ENCODE measurements at regions not wholly inside any gene's neighbourhood (a gene's known extent, or its start where the extent isn't known, plus 50 kb on each side); places are given as distances from the start of the nearest gene placed in this dataset.
A peak's percentile ranks its signal among the peaks of the same experiment; 100 is the strongest.

DNA sequence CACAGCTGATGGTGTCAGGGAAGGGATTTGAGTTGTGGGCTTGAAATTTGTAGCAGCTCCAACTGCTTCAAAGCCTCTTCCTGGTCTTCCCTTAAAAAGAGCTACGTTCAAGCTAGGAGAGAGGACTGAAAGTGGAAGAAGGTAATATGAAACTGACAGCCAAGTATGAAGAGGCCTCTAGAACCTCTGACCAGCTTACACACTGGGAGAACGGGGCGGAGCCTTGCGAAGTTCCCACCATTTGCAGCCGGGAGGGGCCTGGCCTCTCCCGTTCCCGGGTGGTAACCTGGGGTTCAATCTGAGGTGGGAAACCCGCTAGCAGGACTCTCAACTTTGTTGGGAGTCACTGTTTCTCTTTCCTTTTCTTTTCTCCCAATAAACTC lies 97.8 kb upstream of the PDE10A start:
- Histone ChIP-seq H3K36me3 (no peaks in the 10 kb centered on the region), H3K27me3 (no peaks in the 10 kb centered on the region), H3K9me3 (no peaks in the 10 kb centered on the region), H3K4me1 (no peaks in the 10 kb centered on the region), H3K27ac (no peak overlapping the region), H3K4me3 (no peak overlapping the region)
- no peak for TF ChIP-seq CTCF (IDR thresholded peaks at IDR 0.05)
- intact Hi-C loops (cut with DNase I): no loop called here
- no peak for DNase-seq (ENCODE audit: low spot score in 2 of 2)

DNA sequence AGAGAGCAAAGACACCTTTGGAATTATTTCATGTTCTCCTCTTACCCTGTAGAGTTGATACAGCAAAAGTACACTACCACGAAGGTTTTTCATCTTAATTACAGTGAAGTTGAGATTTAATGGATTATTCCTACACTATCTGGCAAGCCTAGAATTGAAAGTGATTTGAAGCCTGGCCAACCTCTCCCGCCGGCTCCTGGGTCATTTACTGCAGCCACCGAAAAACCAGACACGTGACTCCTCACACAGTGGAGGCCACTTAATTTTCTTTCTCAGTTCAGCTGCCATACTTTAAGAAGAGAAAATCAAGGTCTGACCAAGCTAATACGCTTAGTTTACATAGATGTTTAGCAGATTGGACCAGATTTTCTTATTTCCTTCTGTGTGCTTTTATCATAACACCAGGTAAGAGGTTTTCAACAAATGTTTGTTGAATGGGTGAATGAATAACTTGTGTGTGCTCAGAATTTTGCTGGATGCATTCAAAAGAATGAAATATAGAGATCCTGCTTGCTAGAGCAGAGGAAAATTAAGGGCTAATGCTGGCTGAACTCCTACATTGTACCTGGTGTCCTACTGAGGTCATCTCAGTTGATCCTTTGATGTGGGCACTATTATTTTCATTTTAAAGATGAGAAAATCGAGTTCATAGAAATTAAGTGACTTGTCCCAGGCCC lies 97.2 kb upstream of the PDE10A start:
- H3K4me1 ChIP-seq: no peaks in the 10 kb centered on the region
- no peaks in the 10 kb centered on the region for H3K27me3 ChIP-seq
- no peak for DNase-seq (ENCODE audit: low spot score in 2 of 2)
- H3K9me3 ChIP-seq: no peaks in the 10 kb centered on the region
- intact Hi-C loops (cut with DNase I): no loop called here
- TF ChIP-seq CTCF (IDR thresholded peaks at IDR 0.05): no peak
- no peak overlapping the region for H3K4me3 ChIP-seq
- no peaks in the 10 kb centered on the region for H3K36me3 ChIP-seq
- H3K27ac ChIP-seq: no peak overlapping the region

GRCh38 chr6:165758441-165758840 lies 95.4 kb upstream of the PDE10A start:
- DNase-seq (ENCODE audit: low spot score in 2 of 2): no peak
- Histone ChIP-seq H3K4me3 (no peak overlapping the region), H3K4me1 (no peaks in the 10 kb centered on the region), H3K27ac (no peak overlapping the region), H3K27me3 (no peaks in the 10 kb centered on the region), H3K9me3 (no peaks in the 10 kb centered on the region), H3K36me3 (no peaks in the 10 kb centered on the region)
- no peak for TF ChIP-seq CTCF (IDR thresholded peaks at IDR 0.05)
- intact Hi-C loops (cut with DNase I): no loop called here

DNA sequence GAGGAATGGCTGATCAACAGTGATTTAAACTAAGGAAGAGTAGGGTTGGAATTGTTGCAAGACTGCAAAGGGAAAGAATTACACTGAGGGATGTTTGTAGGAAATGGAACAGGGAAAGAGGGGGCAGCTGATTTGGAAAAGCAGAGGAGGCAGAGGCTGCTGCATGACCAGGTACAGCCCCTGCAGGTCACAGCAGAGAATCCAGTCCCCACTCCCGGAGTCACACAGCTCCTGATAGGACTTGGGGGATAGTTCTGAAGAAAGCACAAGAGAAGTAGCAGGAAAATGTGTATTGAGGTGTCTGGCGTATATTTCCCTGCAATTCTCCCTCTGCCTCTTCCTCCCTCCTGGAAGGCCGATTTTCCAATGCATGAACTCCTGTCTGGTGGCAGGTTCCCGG lies 92.5 kb upstream of the PDE10A start:
- no peak for DNase-seq (ENCODE audit: low spot score in 2 of 2)
- H3K27ac ChIP-seq: no peak overlapping the region
- H3K36me3 ChIP-seq: no peaks in the 10 kb centered on the region
- H3K9me3 ChIP-seq: no peaks in the 10 kb centered on the region
- peak in 1 of 3 experiments; percentile 45 for TF ChIP-seq CTCF (IDR thresholded peaks at IDR 0.05)
- no peak overlapping the region for H3K4me3 ChIP-seq
- H3K27me3 ChIP-seq: no peaks in the 10 kb centered on the region
- no peaks in the 10 kb centered on the region for H3K4me1 ChIP-seq
- intact Hi-C loops (cut with DNase I): no loop called here

DNA sequence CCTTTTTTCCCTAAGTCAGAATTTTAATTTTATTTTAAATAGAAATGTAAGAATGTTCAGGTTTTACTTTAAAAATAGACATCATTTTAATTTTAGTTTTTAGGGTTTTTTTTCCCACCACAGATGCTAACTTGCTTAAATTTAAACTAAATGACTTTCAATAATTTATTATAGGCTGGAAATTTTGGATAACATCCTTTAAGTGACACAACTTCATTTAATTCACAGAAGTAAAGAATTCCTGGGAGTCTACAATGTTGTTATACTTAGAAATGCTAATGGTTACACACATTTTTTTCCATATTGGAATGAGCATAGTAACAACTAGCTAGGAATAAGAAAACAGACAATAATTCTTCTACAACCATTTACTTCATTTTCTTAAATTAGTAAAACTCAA lies 90.5 kb upstream of the PDE10A start:
- H3K27ac ChIP-seq: no peak overlapping the region
- H3K4me3 ChIP-seq: no peak overlapping the region
- no peaks in the 10 kb centered on the region for H3K36me3 ChIP-seq
- no peaks in the 10 kb centered on the region for H3K4me1 ChIP-seq
- DNase-seq (ENCODE audit: low spot score in 2 of 2): no peak
- no peaks in the 10 kb centered on the region for H3K27me3 ChIP-seq
- TF ChIP-seq CTCF (IDR thresholded peaks at IDR 0.05): no peak
- intact Hi-C loops (cut with DNase I): no loop called here
- H3K9me3 ChIP-seq: no peaks in the 10 kb centered on the region

DNA sequence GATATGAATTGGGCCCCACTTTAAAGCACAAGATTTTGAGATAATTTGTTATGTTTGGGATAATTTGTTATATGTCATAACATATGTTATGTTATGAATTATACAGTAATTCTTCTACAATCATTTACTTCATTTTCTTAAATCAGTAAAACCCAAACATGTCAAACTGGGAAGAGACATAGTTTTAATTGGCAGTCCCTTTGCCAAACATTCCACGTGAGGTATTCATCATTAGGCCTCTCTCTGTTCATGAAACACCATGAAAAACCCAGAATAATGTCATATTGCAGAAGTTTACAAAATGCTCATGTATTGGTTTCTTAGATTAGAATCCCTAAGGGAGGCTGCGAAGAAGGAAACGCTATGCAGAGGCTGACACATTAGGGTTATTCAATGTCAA lies 89.4 kb upstream of the PDE10A start:
- no peaks in the 10 kb centered on the region for H3K36me3 ChIP-seq
- DNase-seq (ENCODE audit: low spot score in 2 of 2): no peak
- H3K27me3 ChIP-seq: no peaks in the 10 kb centered on the region
- no peaks in the 10 kb centered on the region for H3K9me3 ChIP-seq
- intact Hi-C loops (cut with DNase I): no loop called here
- no peak for TF ChIP-seq CTCF (IDR thresholded peaks at IDR 0.05)
- no peak overlapping the region for H3K27ac ChIP-seq
- no peak overlapping the region for H3K4me3 ChIP-seq
- no peaks in the 10 kb centered on the region for H3K4me1 ChIP-seq

Data from ascending aorta (tissue), 2 donors.